ACHN (cell line): ENCODE measurements at regions not wholly inside any gene's neighbourhood (a gene's known extent, or its start where the extent isn't known, plus 50 kb on each side); places are given as distances from the start of the nearest gene placed in this dataset.
"Not testable (repeated sequence)": the region's sequence is repeated elsewhere in the genome, so short reads cannot be mapped to it uniquely, and the experiment has no call there.

Experiments
- DNase-seq: peaks from one replicate; pipeline ENCODE4 v3.0.0-alpha.2; 2015
- in situ Hi-C: cut with HindIII; loops from 2 replicates; pipeline ENCODE4 v1.10.0; 2017; ENCODE audit warnings: low sequenced_read_pairs, low pct_ligation_motif_present, low pct_unique_long_range_greater_than_20kb

- DNase-seq, result no peak
- in situ Hi-C loops, result no loop called here
Measured at GRCh38 chr5:174991847-174992246, 267.5 kb downstream of the MSX2 start.

GRCh38 chr5:174990909-174991308 is 266.5 kb downstream of the MSX2 start:
- in situ Hi-C loops, result no loop called here
- no peak for DNase-seq

- in situ Hi-C loops, result no loop called here
Measured at GRCh38 chr5:174987443-174988012, 263.1 kb downstream of the MSX2 start.

DNA sequence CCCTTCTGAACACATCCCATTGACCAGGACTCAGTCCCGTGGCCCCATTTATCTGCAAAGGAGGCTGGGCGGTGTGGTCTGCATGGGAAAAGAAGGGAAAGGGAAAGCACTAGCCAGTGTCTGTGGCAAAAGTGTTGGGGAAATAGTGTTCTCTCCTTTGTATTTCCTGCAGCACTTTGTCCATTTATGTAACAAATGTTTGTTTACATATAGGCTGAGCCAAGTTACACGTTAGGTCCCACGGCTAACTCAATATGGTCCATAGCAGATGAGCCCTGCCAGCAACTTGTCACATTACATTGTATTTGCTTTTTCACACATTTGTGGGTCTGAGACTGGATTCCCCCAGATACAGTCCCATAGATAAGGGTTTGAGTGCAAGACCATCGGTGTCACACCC is 260.5 kb downstream of the MSX2 start:
- in situ Hi-C loops, result no loop called here
- DNase-seq, result no peak

More at GRCh38 chr5:174987443-174988012, 263.1 kb downstream of the MSX2 start:
- no peak for DNase-seq

- in situ Hi-C loops, result no loop called here
- DNase-seq, result no peak
Measured at GRCh38 chr5:174982485-174982884, 258.1 kb downstream of the MSX2 start.

- DNase-seq, result no peak
- in situ Hi-C loops, result no loop called here
Measured at GRCh38 chr5:174981416-174981815, 257.0 kb downstream of the MSX2 start.

DNA sequence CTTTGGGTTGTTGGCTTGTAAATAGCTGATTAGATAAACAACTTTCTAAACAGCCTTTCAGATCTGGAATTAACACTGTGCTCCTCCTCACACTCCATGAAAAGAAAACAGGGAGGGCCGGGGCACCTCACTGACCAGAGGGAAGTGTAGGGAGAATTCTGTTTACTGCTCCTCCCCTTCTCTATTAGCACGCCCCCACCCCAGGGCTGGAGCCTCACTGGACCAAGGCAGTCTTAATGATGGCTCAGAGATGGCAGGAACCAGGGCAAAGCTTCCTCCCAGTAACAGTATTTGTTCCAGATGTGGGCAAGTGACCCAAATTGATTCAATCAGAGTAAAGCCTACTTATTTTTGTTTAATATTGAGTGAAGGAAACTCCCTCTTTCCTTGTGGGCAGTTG is 256.6 kb downstream of the MSX2 start:
- in situ Hi-C loops, result no loop called here
- no peak for DNase-seq

DNA sequence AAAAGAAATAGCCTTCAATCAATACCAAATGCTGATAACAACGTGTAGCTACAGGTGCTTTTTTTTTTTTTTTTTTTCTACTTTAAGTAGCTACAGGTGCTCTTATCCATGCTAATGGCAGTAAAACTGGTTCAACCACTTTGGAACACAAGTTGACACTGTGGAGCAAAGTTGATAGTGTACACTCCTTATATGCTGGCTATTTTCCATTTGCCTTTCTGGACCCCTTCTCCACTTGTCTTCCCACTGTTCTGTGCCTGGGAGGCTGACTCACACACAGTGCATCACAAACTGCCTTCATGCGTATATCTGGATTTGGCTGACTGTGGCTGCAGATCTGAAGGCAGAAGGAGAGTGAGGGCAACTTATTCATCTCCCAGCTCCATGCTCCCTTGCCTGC is 247.9 kb downstream of the MSX2 start:
- in situ Hi-C loops, result no loop called here
- no peak for DNase-seq

GRCh38 chr5:174971210-174971609 is 246.8 kb downstream of the MSX2 start:
- in situ Hi-C loops, result no loop called here
- no peak for DNase-seq

- DNase-seq, result no peak
- in situ Hi-C loops, result no loop called here
Measured at GRCh38 chr5:174970502-174970901, 246.1 kb downstream of the MSX2 start.

DNA sequence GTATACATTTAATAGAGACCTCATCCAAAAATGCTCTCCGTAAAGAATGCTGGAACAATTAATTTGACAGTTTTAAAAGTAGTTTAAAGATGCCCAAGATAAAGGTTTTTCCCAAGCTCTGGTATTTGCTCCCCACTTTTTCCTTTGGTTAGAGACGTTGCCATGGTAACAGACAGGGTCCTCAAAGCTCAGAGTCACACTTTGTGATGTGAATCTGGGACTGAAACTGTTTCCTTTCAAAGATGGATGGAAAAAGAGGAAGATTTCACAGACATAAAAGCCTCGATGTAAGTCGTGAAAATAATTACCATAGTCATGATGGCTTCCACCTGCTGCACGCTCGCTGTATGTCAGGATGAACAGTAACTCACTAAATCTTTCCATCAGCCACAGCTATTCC is 229.5 kb downstream of the MSX2 start:
- no peak for DNase-seq
- in situ Hi-C loops, result no loop called here

DNA sequence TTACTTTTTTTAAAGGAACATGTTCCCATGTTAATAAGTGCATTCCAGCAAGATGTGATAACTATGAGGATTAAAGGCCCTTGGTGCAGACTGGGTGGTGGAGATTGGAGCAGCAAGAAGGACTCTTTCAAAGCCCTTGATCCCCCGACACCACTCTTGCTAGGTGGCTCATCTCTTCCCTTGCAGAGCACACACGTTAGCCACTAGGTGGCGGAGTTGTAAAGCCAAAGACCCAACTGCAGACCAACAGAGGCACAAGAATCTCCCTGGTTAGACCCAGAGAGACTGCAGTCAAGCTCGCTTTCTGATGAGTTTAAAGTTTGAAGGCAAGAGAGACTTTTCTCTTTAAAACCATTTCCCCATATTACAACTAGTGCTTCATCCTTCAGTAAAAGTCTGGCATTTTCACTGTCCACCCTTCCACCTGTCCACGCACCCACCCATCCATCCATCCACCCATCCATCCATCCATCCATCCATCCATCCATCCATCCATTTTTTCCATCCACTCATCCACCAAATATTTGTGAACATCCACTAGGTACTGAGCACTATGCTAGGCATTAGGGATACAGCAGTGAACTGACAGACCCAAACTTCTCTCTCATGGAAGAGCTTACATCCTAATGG is 226.9 kb downstream of the MSX2 start:
- peak; percentile 69 for DNase-seq
- in situ Hi-C loops, result no loop called here

- no peak for DNase-seq
- in situ Hi-C loops, result no loop called here
Measured at GRCh38 chr5:174947548-174947947, 223.2 kb downstream of the MSX2 start.

DNA sequence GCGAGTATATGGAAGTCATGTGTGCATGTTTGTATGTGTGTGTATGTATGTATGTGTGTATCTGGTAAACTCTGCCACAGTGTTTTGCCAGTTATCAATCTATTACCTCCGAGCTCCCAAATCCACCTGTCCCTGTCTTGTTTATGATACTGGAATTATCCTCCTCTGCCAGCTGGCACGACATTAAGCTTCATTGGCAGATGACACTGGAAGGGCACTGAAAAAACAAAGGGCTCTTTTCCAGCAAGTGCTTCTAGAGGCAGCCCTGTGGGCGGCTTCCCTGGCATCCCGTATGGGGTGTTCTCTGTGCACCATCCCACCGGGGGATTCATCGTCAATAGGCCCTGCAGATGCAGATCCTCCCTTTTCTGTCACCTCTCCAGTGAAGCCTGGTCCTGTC is 221.5 kb downstream of the MSX2 start:
- no peak for DNase-seq
- in situ Hi-C loops, result no loop called here

- no peak for DNase-seq
- in situ Hi-C loops, result no loop called here
Measured at GRCh38 chr5:174943785-174944184, 219.4 kb downstream of the MSX2 start.

GRCh38 chr5:174943002-174943401 is 218.6 kb downstream of the MSX2 start:
- in situ Hi-C loops, DNase-seq: not testable (repeated sequence)

- no peak for DNase-seq
- in situ Hi-C loops, result no loop called here
Measured at GRCh38 chr5:174937201-174938123, 213.1 kb downstream of the MSX2 start.

DNA sequence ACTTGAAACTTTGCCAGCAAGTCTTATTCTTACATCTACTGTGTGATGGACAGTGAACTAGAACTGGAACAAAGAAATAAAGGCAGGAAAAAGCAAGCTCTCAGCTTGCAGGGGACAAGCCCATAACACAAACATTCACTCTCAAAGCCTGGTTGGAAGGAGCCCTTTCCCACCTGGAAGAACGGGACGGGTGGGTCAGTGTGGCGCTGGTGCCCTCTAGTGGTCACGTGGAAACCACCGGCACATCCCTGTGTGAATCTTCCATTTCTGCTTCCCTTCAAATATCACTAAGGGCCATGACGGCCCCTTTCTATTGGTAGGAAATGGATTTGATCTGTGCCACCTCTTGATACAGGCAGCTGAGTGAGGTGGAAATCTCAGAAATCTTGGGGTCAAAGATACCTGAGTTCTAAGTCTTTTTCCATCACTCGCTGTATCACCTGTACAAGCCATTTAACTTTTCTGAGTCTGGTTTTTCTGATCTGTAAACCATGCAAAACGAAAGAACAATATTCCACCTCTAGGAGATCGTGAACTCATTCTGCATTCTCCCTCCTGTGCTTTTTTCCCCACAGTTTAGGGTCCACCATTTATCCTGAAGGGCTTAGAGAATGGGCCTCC is 211.6 kb downstream of the MSX2 start:
- in situ Hi-C loops, result no loop called here
- peak; percentile 39 for DNase-seq

- in situ Hi-C loops, DNase-seq: not testable (repeated sequence)
Measured at GRCh38 chr5:174931033-174931432, 206.7 kb downstream of the MSX2 start.
